ENCODE measurements at regions not wholly inside any gene's neighbourhood (a gene's known extent, or its start where the extent isn't known, plus 50 kb on each side); places are given as distances from the start of the nearest gene placed in this dataset.
"Not testable (repeated sequence)": the region's sequence is repeated elsewhere in the genome, so short reads cannot be mapped to it uniquely, and the experiment has no call there.

DNA sequence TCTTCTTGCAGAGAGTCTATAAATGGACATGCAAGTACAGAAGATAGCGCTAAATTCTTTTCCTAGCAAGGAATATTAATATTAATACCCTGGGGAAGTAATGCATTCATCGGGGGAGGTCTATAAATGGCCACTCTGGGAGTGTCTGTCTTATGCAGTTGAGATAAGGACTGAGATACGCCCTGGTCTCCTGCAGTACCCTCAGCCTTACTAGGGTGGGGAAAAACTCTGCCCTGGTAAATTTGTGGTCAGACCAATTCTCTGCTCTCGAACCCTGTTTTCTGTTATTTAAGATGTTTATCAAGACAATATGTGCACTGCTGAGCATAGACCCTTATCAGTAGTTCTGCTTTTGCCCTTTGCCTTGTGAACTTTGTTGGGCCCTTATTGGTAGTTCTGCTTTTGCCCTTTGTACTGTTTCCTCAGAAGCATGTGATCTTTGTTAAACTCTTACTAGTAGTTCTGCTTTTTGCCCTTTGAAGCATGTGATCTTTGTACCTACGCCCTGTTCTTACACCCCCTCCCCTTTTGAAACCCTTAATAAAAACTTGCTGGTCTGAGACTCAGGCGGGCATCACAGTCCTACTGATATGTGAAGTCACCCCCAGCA is 1956.2 kb downstream of the PCDH9 start:
- DNase-seq: not testable (repeated sequence)

DNA sequence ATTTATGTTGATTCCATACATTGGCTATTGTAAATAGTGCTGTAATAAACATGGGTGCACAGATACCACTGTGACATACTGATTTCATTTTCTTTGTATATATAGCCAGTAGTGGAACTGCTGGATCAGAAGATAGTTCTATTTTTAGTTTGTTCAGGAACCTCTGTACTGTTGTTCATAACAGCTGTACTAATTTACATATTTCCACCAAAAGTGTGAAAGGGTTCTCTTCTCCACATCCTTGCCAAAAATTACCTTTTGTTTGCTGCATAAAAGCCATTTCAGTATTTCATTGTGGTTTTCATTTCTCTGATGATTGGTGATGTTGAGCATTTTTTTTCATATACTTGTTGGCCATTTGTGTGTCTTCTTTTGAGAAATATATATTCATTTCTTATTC is 1962.1 kb downstream of the PCDH9 start:
- DNase-seq: no peak

- no peak for DNase-seq
These were observed 1964.1 kb downstream of the PCDH9 start for GRCh38 chr13:65265988-65266387.

DNA sequence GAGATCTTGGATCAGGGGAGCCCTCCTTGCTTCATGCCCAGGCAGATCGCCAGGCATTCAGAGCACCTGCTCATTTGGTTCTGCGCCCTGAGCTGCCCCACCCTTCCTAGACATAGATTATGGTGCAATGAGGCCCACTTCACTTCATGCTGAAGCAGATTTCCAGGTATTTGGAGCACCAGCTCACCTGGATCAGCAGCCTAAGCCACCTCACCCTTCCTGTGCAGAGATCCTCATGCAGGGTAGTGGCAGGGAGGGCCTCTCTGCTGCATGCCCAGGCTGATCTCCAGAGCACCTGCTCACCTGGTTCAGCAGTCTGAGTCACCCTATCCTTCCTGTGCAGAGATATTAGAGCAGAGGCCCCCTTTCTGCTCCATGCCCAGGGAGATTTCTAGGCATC is 1966.1 kb downstream of the PCDH9 start:
- no peak for DNase-seq

GRCh38 chr13:65260946-65261891 is 1968.9 kb downstream of the PCDH9 start:
- DNase-seq: no peak

GRCh38 chr13:65240773-65241172 is 1989.4 kb downstream of the PCDH9 start:
- DNase-seq: no peak

GRCh38 chr13:65236841-65237418 is 1993.2 kb downstream of the PCDH9 start:
- DNase-seq: no peak

DNA sequence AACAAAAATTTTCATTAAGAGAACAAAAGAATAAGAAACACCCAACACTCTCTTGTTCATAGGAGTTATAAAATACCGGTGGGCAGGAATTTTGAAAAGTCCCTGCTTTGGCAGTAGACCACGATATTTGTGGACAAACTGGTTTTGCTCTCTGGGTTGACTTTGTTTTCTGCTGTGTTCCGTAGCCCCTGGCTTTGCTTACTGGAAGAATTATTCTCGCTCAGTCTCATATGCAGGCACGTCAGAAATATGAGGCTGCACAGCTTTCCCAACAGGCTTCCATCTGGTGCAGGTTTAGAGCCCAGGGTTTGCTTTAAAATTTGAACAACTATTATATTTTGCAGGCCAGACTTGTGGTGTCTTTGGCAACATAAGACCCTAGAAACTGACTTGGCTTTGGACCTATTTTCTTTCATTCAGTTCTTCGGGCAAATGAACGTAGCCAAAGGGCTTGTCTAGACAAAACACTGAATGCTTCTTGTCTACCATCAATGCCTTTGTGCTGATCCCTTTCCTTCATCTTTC is 2012.6 kb downstream of the PCDH9 start:
- no peak for DNase-seq

DNA sequence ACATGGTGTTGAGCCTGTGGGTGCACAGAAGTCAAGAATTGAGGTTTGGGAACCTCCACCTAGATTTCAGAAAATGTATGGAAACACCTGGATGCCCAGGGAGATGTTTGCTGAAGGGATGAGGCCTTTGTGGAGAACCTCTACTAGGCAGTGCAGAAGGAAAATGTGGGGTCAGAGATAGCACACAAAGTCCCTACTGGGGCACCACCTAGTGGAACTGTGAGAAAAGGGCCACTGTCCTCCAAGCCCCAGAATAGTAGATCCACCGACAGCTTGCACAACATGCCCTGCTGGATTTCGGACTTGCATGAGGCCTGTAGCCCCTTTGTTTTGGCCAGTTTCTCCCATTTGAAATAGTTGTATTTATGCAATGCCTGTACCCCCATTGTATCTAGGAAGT is 2027.3 kb downstream of the PCDH9 start:
- not testable (repeated sequence) for DNase-seq

GRCh38 chr13:65188721-65189120 is 2041.4 kb downstream of the PCDH9 start:
- no peak for DNase-seq

- no peak for DNase-seq
These were observed 2062.1 kb downstream of the PCDH9 start for GRCh38 chr13:65168026-65168425.

GRCh38 chr13:65166675-65167074 is 2063.5 kb downstream of the PCDH9 start:
- DNase-seq: no peak

DNA sequence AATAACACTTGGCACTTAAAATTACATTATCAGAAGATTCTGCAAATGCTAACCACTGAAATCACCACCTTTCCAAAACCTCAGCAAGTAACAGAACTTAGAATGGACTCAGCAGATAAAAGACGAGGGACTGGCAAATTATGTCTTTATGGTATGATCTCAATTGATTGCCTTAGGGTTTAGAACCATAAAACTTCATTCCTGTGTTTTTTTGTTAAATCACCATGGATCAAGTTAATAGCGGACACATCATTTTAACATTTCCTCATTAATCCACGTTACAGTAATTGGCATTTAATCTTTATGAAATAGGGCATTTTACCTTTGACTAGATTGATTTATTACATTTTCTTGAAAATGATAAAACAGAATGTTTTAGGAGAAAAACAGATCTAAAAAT is 2070.3 kb downstream of the PCDH9 start:
- DNase-seq: no peak

GRCh38 chr13:65155861-65156260 is 2074.3 kb downstream of the PCDH9 start:
- no peak for DNase-seq

GRCh38 chr13:65154661-65155447 is 2075.3 kb downstream of the PCDH9 start:
- no peak for DNase-seq

- DNase-seq: no peak
These were observed 2080.4 kb downstream of the PCDH9 start for GRCh38 chr13:65149687-65150086.

- DNase-seq: no peak
These were observed 2086.2 kb downstream of the PCDH9 start for GRCh38 chr13:65143920-65144319.

DNA sequence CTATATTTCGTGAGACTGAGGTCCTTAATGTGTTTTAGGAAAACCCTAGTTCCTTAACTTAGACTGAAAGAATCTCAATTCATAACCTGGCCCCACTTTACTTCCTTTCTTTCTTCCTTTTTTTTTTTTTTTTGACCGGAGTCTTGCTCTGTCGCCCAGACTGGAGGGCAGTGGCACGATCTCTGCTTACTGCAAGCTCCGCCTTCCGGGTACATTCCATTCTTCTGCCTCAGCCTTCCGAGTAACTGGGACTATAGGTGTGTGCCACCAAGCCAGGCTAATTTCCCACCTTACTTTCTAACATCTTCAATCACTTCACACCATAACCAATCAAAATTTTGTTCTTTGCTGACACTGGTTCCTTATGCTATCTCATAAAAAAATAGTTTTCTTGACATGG is 2097.0 kb downstream of the PCDH9 start:
- DNase-seq: no peak

DNA sequence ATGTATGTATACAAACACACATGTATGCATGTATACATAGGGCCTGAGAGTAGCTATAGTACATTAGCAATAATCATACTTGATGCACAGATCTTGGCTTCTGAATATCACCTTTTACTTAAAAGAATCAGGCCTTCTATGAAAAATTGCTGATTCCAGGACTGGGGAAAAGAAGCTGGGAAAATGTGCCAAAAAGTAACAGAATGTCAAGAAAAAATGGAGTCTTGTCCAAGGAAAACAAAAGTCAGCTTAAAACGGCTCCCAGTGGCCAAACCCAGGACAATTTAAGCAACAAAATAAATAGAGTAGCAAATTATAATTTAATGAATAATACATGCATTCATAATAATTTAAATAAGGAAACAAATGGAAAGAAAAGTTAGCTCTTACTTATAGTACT is 2104.9 kb downstream of the PCDH9 start:
- no peak for DNase-seq

GRCh38 chr13:65112531-65112941 is 2117.6 kb downstream of the PCDH9 start:
- DNase-seq: no peak

DNA sequence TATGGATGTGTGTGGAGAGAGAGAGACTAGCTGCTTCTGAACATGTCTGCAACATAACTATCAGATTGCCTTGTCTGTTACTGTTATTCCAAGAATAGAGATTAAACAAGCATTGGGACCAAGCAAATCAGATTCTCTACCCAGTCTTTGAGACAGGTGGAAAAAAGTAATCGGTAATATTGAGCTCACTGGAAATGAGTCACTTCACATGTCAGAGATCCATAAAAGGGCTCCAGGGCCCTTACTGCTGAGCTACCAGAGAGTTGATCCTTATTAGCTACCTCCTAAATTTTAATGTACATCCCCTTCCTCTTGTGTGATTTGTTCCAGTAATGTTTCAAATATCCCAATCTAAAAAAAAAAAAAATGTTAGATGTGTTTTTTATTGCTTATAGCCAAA is 2118.0 kb downstream of the PCDH9 start:
- no peak for DNase-seq

- DNase-seq: no peak
These were observed 2118.9 kb downstream of the PCDH9 start for GRCh38 chr13:65111223-65111622.

GRCh38 chr13:65104436-65104835 is 2125.7 kb downstream of the PCDH9 start:
- DNase-seq: not testable (repeated sequence)
